ENCODE measurements at regions not wholly inside any gene's neighbourhood (a gene's known extent, or its start where the extent isn't known, plus 50 kb on each side); places are given as distances from the start of the nearest gene placed in this dataset.

DNA sequence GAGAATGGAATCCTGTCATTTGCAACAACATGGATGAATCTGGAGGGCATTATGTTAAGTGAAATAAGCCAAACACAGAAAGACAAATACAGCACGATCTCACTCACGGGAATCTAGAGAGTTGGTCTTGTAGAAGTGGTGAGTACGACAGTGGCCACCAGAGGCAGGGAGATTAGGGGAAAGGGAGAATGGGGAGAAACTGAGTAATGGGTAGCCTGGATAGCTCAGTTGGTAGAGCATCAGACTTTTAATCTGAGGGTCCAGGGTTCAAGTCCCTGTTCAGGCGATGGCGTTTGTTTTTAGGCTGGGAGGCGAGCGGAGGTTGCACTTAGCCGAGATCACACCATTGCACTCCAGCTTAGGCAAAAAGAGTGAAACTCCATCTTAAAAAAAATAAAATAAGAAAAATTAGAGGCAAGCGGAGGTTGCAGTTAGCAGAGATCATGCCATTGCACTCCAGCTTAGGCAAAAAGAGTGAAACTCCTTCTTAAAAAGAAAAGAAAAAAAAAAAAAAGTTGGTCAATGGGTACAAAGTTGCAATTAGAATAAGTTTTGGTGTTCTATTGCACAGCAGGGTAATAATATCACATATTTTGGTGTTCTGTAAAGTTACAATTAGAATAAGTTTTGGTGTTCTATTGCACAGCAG lies 95.7 kb upstream of the UBASH3B start:
- TF ChIP-seq, protein P1, sequence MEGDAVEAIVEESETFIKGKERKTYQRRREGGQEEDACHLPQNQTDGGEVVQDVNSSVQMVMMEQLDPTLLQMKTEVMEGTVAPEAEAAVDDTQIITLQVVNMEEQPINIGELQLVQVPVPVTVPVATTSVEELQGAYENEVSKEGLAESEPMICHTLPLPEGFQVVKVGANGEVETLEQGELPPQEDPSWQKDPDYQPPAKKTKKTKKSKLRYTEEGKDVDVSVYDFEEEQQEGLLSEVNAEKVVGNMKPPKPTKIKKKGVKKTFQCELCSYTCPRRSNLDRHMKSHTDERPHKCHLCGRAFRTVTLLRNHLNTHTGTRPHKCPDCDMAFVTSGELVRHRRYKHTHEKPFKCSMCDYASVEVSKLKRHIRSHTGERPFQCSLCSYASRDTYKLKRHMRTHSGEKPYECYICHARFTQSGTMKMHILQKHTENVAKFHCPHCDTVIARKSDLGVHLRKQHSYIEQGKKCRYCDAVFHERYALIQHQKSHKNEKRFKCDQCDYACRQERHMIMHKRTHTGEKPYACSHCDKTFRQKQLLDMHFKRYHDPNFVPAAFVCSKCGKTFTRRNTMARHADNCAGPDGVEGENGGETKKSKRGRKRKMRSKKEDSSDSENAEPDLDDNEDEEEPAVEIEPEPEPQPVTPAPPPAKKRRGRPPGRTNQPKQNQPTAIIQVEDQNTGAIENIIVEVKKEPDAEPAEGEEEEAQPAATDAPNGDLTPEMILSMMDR (conservative IDR thresholded peaks at IDR 0.05; ENCODE audit: low read length): no peak
- TF ChIP-seq EZH2phosphoT487 (IDR thresholded peaks at IDR 0.05; ENCODE audit: borderline replicate concordance): no peak

Measured in Loucy (cell line).